ENCODE measurements at regions not wholly inside any gene's neighbourhood (a gene's known extent, or its start where the extent isn't known, plus 50 kb on each side); places are given as distances from the start of the nearest gene placed in this dataset.
"Not testable (repeated sequence)": the region's sequence is repeated elsewhere in the genome, so short reads cannot be mapped to it uniquely, and the experiment has no call there.

GRCh38 chr11:69588270-69588669 lies 52.7 kb upstream of the CCND1 start:
- Histone ChIP-seq H3K27ac (no peak overlapping the region), H3K9me3 (no peaks in the 10 kb centered on the region), H3K27me3 (peaks cover 0 to 10% (median 0%) of the 10 kb centered on the region in 3 donors), H3K36me3 (no peaks in the 10 kb centered on the region), H3K4me3 (no peak overlapping the region), H3K4me1 (no peaks in the 10 kb centered on the region)
- no peak for DNase-seq
- WGBS, 5 donors, result 62 to 81% (median 77%) methylated on average over 5 of the region's 5 CpGs
- intact Hi-C loops (cut with DNase I; ENCODE audit: low total_unique reads), result no loop called here
- no peak for TF ChIP-seq EP300 (IDR thresholded peaks at IDR 0.05)
- TF ChIP-seq POLR2AphosphoS5 (IDR thresholded peaks at IDR 0.05), result no peak

- H3K4me1 ChIP-seq; DNase-seq; H3K36me3 ChIP-seq; H3K9me3 ChIP-seq; H3K4me3 ChIP-seq; intact Hi-C loops (cut with DNase I; ENCODE audit: low total_unique reads); H3K27ac ChIP-seq: not testable (repeated sequence)
- WGBS, 5 donors, result 91 to 100% (median 100%) methylated on average over 1 of the region's 1 CpG
- H3K27me3 ChIP-seq, result peaks cover 0 to 10% (median 0%) of the 10 kb centered on the region in 3 donors
These were observed 50.9 kb upstream of the CCND1 start for GRCh38 chr11:69590088-69590487.
